ENCODE measurements at regions not wholly inside any gene's neighbourhood (a gene's known extent, or its start where the extent isn't known, plus 50 kb on each side); places are given as distances from the start of the nearest gene placed in this dataset.
"Not testable (repeated sequence)": the region's sequence is repeated elsewhere in the genome, so short reads cannot be mapped to it uniquely, and the experiment has no call there.

GRCh38 chr12:46603776-46604456 lies 221.9 kb downstream of the SLC38A4 start:
- ATAC-seq (ENCODE audit: low read depth in 2 of 2): no peak
- H3K27ac Mint-ChIP-seq: no peak overlapping the region
- DNase-seq: no peak
- peaks cover 26 to 61% of the 10 kb centered on the region in 2 donors for H3K36me3 Mint-ChIP-seq
- peaks cover 0 to 4% (median 0%) of the 10 kb centered on the region in 3 donors for H3K4me1 Mint-ChIP-seq
- peaks cover 18 to 35% (median 27%) of the 10 kb centered on the region in 7 donors for H3K9me3 Mint-ChIP-seq
- H3K4me3 Mint-ChIP-seq: peak overlapping the region in 2 of 8 donors; percentile 32 to 49
- no peaks in the 10 kb centered on the region for H3K27me3 Mint-ChIP-seq

- DNase-seq (no peak), ATAC-seq (ENCODE audit: low read depth in 2 of 2) (no peak)
- H3K4me3 Mint-ChIP-seq: no peak overlapping the region
- H3K27ac Mint-ChIP-seq: no peak overlapping the region
- H3K27me3 Mint-ChIP-seq: no peaks in the 10 kb centered on the region
- H3K9me3 Mint-ChIP-seq: peaks cover 20 to 40% (median 28%) of the 10 kb centered on the region in 7 donors
- H3K36me3 Mint-ChIP-seq: peaks cover 26 to 69% of the 10 kb centered on the region in 2 donors
- H3K4me1 Mint-ChIP-seq: peaks cover 0 to 4% (median 3%) of the 10 kb centered on the region in 3 donors
These were observed 223.3 kb downstream of the SLC38A4 start for GRCh38 chr12:46602474-46602873.

GRCh38 chr12:46590991-46591703 lies 218.6 kb upstream of the SLC38A2 start:
- no peak for DNase-seq
- Mint-ChIP-seq H3K4me1 (peaks cover 15 to 30% (median 20%) of the 10 kb centered on the region in 3 donors), H3K27me3 (no peaks in the 10 kb centered on the region), H3K4me3 (no peak overlapping the region), H3K36me3 (peaks cover 19 to 21% of the 10 kb centered on the region in 2 donors), H3K9me3 (peaks cover 8 to 25% (median 15%) of the 10 kb centered on the region in 7 donors), H3K27ac (peak overlapping the region in 2 of 6 donors; percentile 24 to 53)
- ATAC-seq (ENCODE audit: low read depth in 2 of 2): no peak

- peak overlapping the region in 7 of 8 donors; percentile 9 to 61 (median 26) for H3K4me3 Mint-ChIP-seq
- peaks cover 11 to 40% (median 35%) of the 10 kb centered on the region in 7 donors for H3K9me3 Mint-ChIP-seq
- peak overlapping the region in 2 of 6 donors; percentile 53 to 89 for H3K27ac Mint-ChIP-seq
- ATAC-seq (ENCODE audit: low read depth in 2 of 2) (no peak), DNase-seq (no peak)
- H3K27me3 Mint-ChIP-seq: no peaks in the 10 kb centered on the region
- peaks cover 16 to 31% of the 10 kb centered on the region in 2 donors for H3K36me3 Mint-ChIP-seq
- peaks cover 23 to 47% (median 29%) of the 10 kb centered on the region in 3 donors for H3K4me1 Mint-ChIP-seq
These were observed 213.5 kb upstream of the SLC38A2 start for GRCh38 chr12:46585854-46586621.

- DNase-seq; H3K27ac Mint-ChIP-seq; ATAC-seq (ENCODE audit: low read depth in 2 of 2); H3K27me3 Mint-ChIP-seq; H3K4me3 Mint-ChIP-seq: not testable (repeated sequence)
- H3K36me3 Mint-ChIP-seq: peaks cover 16 to 31% of the 10 kb centered on the region in 2 donors
- peaks cover 13 to 41% (median 36%) of the 10 kb centered on the region in 7 donors for H3K9me3 Mint-ChIP-seq
- peaks cover 23 to 50% (median 26%) of the 10 kb centered on the region in 3 donors for H3K4me1 Mint-ChIP-seq
These were observed 211.5 kb upstream of the SLC38A2 start for GRCh38 chr12:46584098-46584497.

- ATAC-seq (ENCODE audit: low read depth in 2 of 2); H3K4me3 Mint-ChIP-seq; DNase-seq; H3K27ac Mint-ChIP-seq; H3K27me3 Mint-ChIP-seq: not testable (repeated sequence)
- Mint-ChIP-seq H3K4me1 (peaks cover 16 to 31% (median 19%) of the 10 kb centered on the region in 3 donors), H3K36me3 (peaks cover 16 to 22% of the 10 kb centered on the region in 2 donors), H3K9me3 (peaks cover 13 to 40% (median 36%) of the 10 kb centered on the region in 7 donors)
These were observed 209.4 kb upstream of the SLC38A2 start for GRCh38 chr12:46581990-46582389.

- peaks cover 13 to 40% (median 36%) of the 10 kb centered on the region in 7 donors for H3K9me3 Mint-ChIP-seq
- no peak for DNase-seq
- ATAC-seq (ENCODE audit: low read depth in 2 of 2): no peak
- no peak overlapping the region for H3K4me3 Mint-ChIP-seq
- H3K27me3 Mint-ChIP-seq: no peaks in the 10 kb centered on the region
- H3K36me3 Mint-ChIP-seq: peaks cover 16 to 22% of the 10 kb centered on the region in 2 donors
- no peak overlapping the region for H3K27ac Mint-ChIP-seq
- peaks cover 4 to 16% (median 6%) of the 10 kb centered on the region in 3 donors for H3K4me1 Mint-ChIP-seq
These were observed 207.9 kb upstream of the SLC38A2 start for GRCh38 chr12:46580445-46580844.

- Mint-ChIP-seq H3K27me3 (no peaks in the 10 kb centered on the region), H3K36me3 (peaks cover 14% of the 10 kb centered on the region in 2 donors), H3K27ac (no peak overlapping the region), H3K4me1 (peaks cover 0 to 6% (median 0%) of the 10 kb centered on the region in 3 donors), H3K9me3 (peaks cover 9 to 34% (median 30%) of the 10 kb centered on the region in 7 donors), H3K4me3 (no peak overlapping the region)
- ATAC-seq (ENCODE audit: low read depth in 2 of 2): no peak
- DNase-seq: no peak
These were observed 206.9 kb upstream of the SLC38A2 start for GRCh38 chr12:46579474-46579873.

- no peak for DNase-seq
- H3K4me3 Mint-ChIP-seq: no peak overlapping the region
- no peak for ATAC-seq (ENCODE audit: low read depth in 2 of 2)
- no peak overlapping the region for H3K27ac Mint-ChIP-seq
- peaks cover 3 to 4% of the 10 kb centered on the region in 2 donors for H3K36me3 Mint-ChIP-seq
- H3K27me3 Mint-ChIP-seq: no peaks in the 10 kb centered on the region
- peaks cover 0 to 6% (median 0%) of the 10 kb centered on the region in 3 donors for H3K4me1 Mint-ChIP-seq
- peaks cover 4 to 23% (median 19%) of the 10 kb centered on the region in 7 donors for H3K9me3 Mint-ChIP-seq
These were observed 205.8 kb upstream of the SLC38A2 start for GRCh38 chr12:46578190-46578982.

GRCh38 chr12:46577063-46577776 lies 204.6 kb upstream of the SLC38A2 start:
- no peak for ATAC-seq (ENCODE audit: low read depth in 2 of 2)
- H3K27ac Mint-ChIP-seq: peak overlapping the region in 1 of 6 donors; percentile 26
- H3K27me3 Mint-ChIP-seq: no peaks in the 10 kb centered on the region
- H3K36me3 Mint-ChIP-seq: no peaks in the 10 kb centered on the region
- no peak overlapping the region for H3K4me3 Mint-ChIP-seq
- no peak for DNase-seq
- peaks cover 0 to 6% (median 0%) of the 10 kb centered on the region in 3 donors for H3K4me1 Mint-ChIP-seq
- H3K9me3 Mint-ChIP-seq: peaks cover 0 to 12% (median 8%) of the 10 kb centered on the region in 7 donors

GRCh38 chr12:46574847-46575246 lies 202.3 kb upstream of the SLC38A2 start:
- DNase-seq: no peak
- Mint-ChIP-seq H3K27ac (no peak overlapping the region), H3K9me3 (peaks cover 0 to 4% (median 0%) of the 10 kb centered on the region in 7 donors)

GRCh38 chr12:46573347-46573658 lies 200.7 kb upstream of the SLC38A2 start:
- Mint-ChIP-seq H3K27me3 (no peaks in the 10 kb centered on the region), H3K36me3 (peaks cover 7 to 9% of the 10 kb centered on the region in 2 donors), H3K4me1 (no peaks in the 10 kb centered on the region), H3K27ac (no peak overlapping the region), H3K9me3 (peaks cover 5 to 14% (median 12%) of the 10 kb centered on the region in 7 donors), H3K4me3 (no peak overlapping the region)
- ATAC-seq (ENCODE audit: low read depth in 2 of 2) (no peak), DNase-seq (no peak)

More at GRCh38 chr12:46574847-46575246, 202.3 kb upstream of the SLC38A2 start:
- no peak for ATAC-seq (ENCODE audit: low read depth in 2 of 2)
- peaks cover 0 to 6% (median 0%) of the 10 kb centered on the region in 3 donors for H3K4me1 Mint-ChIP-seq
- H3K27me3 Mint-ChIP-seq: no peaks in the 10 kb centered on the region
- no peak overlapping the region for H3K4me3 Mint-ChIP-seq
- H3K36me3 Mint-ChIP-seq: no peaks in the 10 kb centered on the region

Measured in naive B cell (primary cell).